ENCODE measurements at regions not wholly inside any gene's neighbourhood (a gene's known extent, or its start where the extent isn't known, plus 50 kb on each side); places are given as distances from the start of the nearest gene placed in this dataset.

DNA sequence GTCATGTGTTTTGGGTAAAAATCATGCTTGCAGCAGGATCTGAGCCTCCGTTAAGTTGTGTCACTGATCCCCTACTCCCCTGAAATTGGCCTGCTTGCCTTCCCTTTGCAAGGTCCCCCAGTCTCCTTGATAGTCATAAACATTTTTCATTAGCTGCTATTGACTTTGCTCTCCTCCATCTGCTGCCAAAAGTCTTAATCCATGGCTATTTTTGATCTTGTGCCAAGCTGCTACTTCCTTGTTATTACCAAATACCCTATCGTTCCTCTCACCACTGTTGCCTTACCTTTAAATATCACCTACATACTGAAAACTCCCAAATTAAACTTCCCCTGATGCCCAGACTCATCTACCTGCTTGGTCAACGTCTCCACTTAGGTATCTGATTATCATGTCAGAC is 148.3 kb downstream of the PHLDA1 start:
- H4K20me1 ChIP-seq (ENCODE audit: insufficient read depth), result no peaks in the 10 kb centered on the region

DNA sequence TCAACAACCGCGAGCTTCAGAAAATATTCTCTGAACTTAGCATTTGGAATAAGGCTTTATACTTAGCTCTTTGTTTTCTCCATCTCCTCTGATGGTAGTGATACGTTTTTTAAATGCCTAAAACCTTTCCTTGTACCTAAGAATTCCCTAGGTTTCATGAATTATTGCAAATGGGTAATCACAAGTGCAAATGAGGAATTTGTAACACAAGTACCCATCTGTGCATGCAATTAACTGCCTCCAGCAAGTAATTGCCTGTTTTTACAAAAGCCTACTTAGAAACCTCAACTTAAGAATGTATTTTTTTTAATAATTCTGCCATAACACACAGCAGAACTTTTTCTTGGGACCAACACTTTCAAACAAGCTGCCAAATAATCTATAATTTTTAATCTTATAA is 149.2 kb downstream of the PHLDA1 start:
- H2AFZ ChIP-seq (ENCODE audit: low read depth, low read length), result no peak overlapping the region
- no peaks in the 10 kb centered on the region for H3F3A ChIP-seq (ENCODE audit: insufficient read depth, low read length, poor library complexity, severe bottlenecking)
- H4K20me1 ChIP-seq (ENCODE audit: insufficient read depth), result no peaks in the 10 kb centered on the region
- H3K79me2 ChIP-seq (replicated peaks; ENCODE audit: insufficient read depth, low read length), result no peaks in the 10 kb centered on the region
- H3K27me3 ChIP-seq (ENCODE audit: insufficient read depth, low read depth, low read length), result no peaks in the 10 kb centered on the region
- H3K9ac ChIP-seq (ENCODE audit: low read length), result no peak overlapping the region
- no peak overlapping the region for H3K27ac ChIP-seq (ENCODE audit: low read length)
- TF ChIP-seq SMC3 (conservative IDR thresholded peaks at IDR 0.05; ENCODE audit: poor library complexity), result no peak
- no peak for TF ChIP-seq POLR2AphosphoS5 (IDR thresholded peaks at IDR 0.05)
- TF ChIP-seq RAD21 (conservative IDR thresholded peaks at IDR 0.05), result no peak
- TF ChIP-seq, protein P1, sequence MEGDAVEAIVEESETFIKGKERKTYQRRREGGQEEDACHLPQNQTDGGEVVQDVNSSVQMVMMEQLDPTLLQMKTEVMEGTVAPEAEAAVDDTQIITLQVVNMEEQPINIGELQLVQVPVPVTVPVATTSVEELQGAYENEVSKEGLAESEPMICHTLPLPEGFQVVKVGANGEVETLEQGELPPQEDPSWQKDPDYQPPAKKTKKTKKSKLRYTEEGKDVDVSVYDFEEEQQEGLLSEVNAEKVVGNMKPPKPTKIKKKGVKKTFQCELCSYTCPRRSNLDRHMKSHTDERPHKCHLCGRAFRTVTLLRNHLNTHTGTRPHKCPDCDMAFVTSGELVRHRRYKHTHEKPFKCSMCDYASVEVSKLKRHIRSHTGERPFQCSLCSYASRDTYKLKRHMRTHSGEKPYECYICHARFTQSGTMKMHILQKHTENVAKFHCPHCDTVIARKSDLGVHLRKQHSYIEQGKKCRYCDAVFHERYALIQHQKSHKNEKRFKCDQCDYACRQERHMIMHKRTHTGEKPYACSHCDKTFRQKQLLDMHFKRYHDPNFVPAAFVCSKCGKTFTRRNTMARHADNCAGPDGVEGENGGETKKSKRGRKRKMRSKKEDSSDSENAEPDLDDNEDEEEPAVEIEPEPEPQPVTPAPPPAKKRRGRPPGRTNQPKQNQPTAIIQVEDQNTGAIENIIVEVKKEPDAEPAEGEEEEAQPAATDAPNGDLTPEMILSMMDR (IDR thresholded peaks at IDR 0.05; ENCODE audit: poor library complexity, severe bottlenecking), result no peak
- TF ChIP-seq EZH2 (IDR thresholded peaks at IDR 0.05; ENCODE audit: borderline replicate concordance, insufficient read depth, low read length, poor library complexity, severe bottlenecking), result no peak
- no peak for TF ChIP-seq MXI1 (conservative IDR thresholded peaks at IDR 0.05; ENCODE audit: poor library complexity, severe bottlenecking)
- TF ChIP-seq EP300 (conservative IDR thresholded peaks at IDR 0.05; ENCODE audit: poor library complexity, severe bottlenecking), result no peak
- TF ChIP-seq TAF1 (IDR thresholded peaks at IDR 0.05; ENCODE audit: low read depth), result no peak
- TF ChIP-seq, protein P2, sequence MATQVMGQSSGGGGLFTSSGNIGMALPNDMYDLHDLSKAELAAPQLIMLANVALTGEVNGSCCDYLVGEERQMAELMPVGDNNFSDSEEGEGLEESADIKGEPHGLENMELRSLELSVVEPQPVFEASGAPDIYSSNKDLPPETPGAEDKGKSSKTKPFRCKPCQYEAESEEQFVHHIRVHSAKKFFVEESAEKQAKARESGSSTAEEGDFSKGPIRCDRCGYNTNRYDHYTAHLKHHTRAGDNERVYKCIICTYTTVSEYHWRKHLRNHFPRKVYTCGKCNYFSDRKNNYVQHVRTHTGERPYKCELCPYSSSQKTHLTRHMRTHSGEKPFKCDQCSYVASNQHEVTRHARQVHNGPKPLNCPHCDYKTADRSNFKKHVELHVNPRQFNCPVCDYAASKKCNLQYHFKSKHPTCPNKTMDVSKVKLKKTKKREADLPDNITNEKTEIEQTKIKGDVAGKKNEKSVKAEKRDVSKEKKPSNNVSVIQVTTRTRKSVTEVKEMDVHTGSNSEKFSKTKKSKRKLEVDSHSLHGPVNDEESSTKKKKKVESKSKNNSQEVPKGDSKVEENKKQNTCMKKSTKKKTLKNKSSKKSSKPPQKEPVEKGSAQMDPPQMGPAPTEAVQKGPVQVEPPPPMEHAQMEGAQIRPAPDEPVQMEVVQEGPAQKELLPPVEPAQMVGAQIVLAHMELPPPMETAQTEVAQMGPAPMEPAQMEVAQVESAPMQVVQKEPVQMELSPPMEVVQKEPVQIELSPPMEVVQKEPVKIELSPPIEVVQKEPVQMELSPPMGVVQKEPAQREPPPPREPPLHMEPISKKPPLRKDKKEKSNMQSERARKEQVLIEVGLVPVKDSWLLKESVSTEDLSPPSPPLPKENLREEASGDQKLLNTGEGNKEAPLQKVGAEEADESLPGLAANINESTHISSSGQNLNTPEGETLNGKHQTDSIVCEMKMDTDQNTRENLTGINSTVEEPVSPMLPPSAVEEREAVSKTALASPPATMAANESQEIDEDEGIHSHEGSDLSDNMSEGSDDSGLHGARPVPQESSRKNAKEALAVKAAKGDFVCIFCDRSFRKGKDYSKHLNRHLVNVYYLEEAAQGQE (IDR thresholded peaks at IDR 0.05; ENCODE audit: borderline replicate concordance), result no peak
- no peaks in the 10 kb centered on the region for H3K36me3 ChIP-seq (ENCODE audit: insufficient read depth, low read length)
- H3K9me3 ChIP-seq (ENCODE audit: low read length), result no peaks in the 10 kb centered on the region
- H3K4me3 ChIP-seq (ENCODE audit: low read length), result no peak overlapping the region
- H3K4me2 ChIP-seq (ENCODE audit: low read length), result no peak overlapping the region
- H3K9me2 ChIP-seq (ENCODE audit: insufficient read depth, low read length), result no peaks in the 10 kb centered on the region

More for the DNA sequence above, 148.3 kb downstream of the PHLDA1 start:
- Histone ChIP-seq H3K4me2 (ENCODE audit: low read length) (no peak overlapping the region), H3K79me2 (replicated peaks; ENCODE audit: insufficient read depth, low read length) (no peaks in the 10 kb centered on the region), H3F3A (ENCODE audit: insufficient read depth, low read length, poor library complexity, severe bottlenecking) (no peaks in the 10 kb centered on the region), H3K27me3 (ENCODE audit: insufficient read depth, low read depth, low read length) (no peaks in the 10 kb centered on the region), H2AFZ (ENCODE audit: low read depth, low read length) (no peak overlapping the region), H3K36me3 (ENCODE audit: insufficient read depth, low read length) (no peaks in the 10 kb centered on the region), H3K9ac (ENCODE audit: low read length) (no peak overlapping the region), H3K9me3 (ENCODE audit: low read length) (no peaks in the 10 kb centered on the region), H3K9me2 (ENCODE audit: insufficient read depth, low read length) (no peaks in the 10 kb centered on the region), H3K27ac (ENCODE audit: low read length) (no peak overlapping the region), H3K4me3 (ENCODE audit: low read length) (no peak overlapping the region)
- TF ChIP-seq EZH2 (IDR thresholded peaks at IDR 0.05; ENCODE audit: borderline replicate concordance, insufficient read depth, low read length, poor library complexity, severe bottlenecking) (no peak), POLR2AphosphoS5 (IDR thresholded peaks at IDR 0.05) (no peak), TAF1 (IDR thresholded peaks at IDR 0.05; ENCODE audit: low read depth) (no peak), EP300 (conservative IDR thresholded peaks at IDR 0.05; ENCODE audit: poor library complexity, severe bottlenecking) (no peak)

All from neural cell (in vitro differentiated cells).